C4-2B (cell line): ENCODE measurements at regions not wholly inside any gene's neighbourhood (a gene's known extent, or its start where the extent isn't known, plus 50 kb on each side); places are given as distances from the start of the nearest gene placed in this dataset.

Experiments used
- ZFX ChIP-seq: fragments of 450-650 bp; IDR thresholded peaks from 2 replicates; pipeline ENCODE4 v1.6.1; 2017
- TF ChIP-seq, protein P1 (sequence below): fragments of 450-650 bp; conservative IDR thresholded peaks from 2 replicates; pipeline ENCODE4 v1.5.1; 2017; ENCODE audit warnings: mild to moderate bottlenecking

DNA sequence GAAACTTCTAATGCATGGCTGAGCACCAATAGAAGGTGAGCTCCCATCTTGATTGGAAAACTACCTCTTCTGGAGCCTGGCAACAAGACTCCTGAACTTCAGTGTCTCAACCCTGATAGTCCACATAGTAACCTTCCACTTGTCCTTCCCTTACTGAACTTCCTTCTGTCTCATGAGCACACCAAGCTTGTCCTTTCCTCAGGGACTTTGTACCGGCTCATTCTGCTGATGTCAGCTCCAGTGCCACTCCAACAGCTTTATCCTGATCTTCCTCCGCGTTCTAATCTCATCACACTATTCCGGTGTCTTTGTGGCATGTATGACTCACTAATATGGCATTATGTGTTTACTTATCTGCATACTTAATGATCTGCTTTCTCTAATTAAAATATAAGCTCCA is 862.0 kb upstream of the ID2 start:
- TF ChIP-seq, protein P1, sequence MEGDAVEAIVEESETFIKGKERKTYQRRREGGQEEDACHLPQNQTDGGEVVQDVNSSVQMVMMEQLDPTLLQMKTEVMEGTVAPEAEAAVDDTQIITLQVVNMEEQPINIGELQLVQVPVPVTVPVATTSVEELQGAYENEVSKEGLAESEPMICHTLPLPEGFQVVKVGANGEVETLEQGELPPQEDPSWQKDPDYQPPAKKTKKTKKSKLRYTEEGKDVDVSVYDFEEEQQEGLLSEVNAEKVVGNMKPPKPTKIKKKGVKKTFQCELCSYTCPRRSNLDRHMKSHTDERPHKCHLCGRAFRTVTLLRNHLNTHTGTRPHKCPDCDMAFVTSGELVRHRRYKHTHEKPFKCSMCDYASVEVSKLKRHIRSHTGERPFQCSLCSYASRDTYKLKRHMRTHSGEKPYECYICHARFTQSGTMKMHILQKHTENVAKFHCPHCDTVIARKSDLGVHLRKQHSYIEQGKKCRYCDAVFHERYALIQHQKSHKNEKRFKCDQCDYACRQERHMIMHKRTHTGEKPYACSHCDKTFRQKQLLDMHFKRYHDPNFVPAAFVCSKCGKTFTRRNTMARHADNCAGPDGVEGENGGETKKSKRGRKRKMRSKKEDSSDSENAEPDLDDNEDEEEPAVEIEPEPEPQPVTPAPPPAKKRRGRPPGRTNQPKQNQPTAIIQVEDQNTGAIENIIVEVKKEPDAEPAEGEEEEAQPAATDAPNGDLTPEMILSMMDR, result no peak
- no peak for TF ChIP-seq ZFX
